ENCODE measurements at regions not wholly inside any gene's neighbourhood (a gene's known extent, or its start where the extent isn't known, plus 50 kb on each side); places are given as distances from the start of the nearest gene placed in this dataset.

DNA sequence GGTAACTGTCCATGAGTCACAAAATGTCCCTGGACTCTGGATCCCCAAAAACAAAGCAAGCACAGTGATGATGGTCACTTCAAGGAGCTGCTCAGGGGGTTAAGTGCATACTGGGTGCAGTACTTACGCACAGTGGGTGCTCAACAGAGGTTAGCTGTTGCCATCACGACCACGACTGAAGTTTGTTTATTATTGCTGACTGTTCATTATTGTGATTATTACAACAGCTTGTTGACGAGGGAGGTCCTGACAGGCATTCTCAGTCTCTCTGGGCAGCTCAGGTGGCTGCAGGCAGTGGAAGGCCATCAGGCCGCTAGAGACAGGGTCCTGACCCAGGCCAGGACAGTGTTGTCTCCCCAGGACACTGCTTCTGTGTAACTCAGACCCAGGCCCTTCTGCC lies 418.8 kb downstream of the SHANK2 start:
- Histone ChIP-seq H3K9me3 (ENCODE audit: low read depth, low read length) (no peaks in the 10 kb centered on the region), H3K4me2 (ENCODE audit: insufficient read depth, low read length) (no peak overlapping the region), H3K36me3 (ENCODE audit: insufficient read depth, low read length) (no peaks in the 10 kb centered on the region), H4K20me1 (ENCODE audit: insufficient read depth, low read length) (no peaks in the 10 kb centered on the region), H3K27me3 (ENCODE audit: insufficient read depth, low read length) (peaks cover 6% of the 10 kb centered on the region), H2AFZ (ENCODE audit: low read length) (no peak overlapping the region), H3K79me2 (ENCODE audit: insufficient read depth, low read length) (no peaks in the 10 kb centered on the region), H3K27ac (ENCODE audit: low read depth, low read length) (no peak overlapping the region), H3K4me1 (ENCODE audit: insufficient read depth, low read length) (no peaks in the 10 kb centered on the region), H3K4me3 (ENCODE audit: insufficient read depth, low read length) (no peak overlapping the region)
- no peak for DNase-seq (ENCODE audit: insufficient read length, low spot score, missing footprints)
- TF ChIP-seq, protein P1, sequence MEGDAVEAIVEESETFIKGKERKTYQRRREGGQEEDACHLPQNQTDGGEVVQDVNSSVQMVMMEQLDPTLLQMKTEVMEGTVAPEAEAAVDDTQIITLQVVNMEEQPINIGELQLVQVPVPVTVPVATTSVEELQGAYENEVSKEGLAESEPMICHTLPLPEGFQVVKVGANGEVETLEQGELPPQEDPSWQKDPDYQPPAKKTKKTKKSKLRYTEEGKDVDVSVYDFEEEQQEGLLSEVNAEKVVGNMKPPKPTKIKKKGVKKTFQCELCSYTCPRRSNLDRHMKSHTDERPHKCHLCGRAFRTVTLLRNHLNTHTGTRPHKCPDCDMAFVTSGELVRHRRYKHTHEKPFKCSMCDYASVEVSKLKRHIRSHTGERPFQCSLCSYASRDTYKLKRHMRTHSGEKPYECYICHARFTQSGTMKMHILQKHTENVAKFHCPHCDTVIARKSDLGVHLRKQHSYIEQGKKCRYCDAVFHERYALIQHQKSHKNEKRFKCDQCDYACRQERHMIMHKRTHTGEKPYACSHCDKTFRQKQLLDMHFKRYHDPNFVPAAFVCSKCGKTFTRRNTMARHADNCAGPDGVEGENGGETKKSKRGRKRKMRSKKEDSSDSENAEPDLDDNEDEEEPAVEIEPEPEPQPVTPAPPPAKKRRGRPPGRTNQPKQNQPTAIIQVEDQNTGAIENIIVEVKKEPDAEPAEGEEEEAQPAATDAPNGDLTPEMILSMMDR (IDR thresholded peaks at IDR 0.05; ENCODE audit: extremely low read depth, low read depth, low read length): no peak

- H3K79me2 ChIP-seq (ENCODE audit: insufficient read depth, low read length): no peaks in the 10 kb centered on the region
- H3K4me1 ChIP-seq (ENCODE audit: insufficient read depth, low read length): no peaks in the 10 kb centered on the region
- H3K27me3 ChIP-seq (ENCODE audit: insufficient read depth, low read length): peaks cover 6% of the 10 kb centered on the region
- no peak overlapping the region for H3K4me2 ChIP-seq (ENCODE audit: insufficient read depth, low read length)
- H4K20me1 ChIP-seq (ENCODE audit: insufficient read depth, low read length): no peaks in the 10 kb centered on the region
- H3K36me3 ChIP-seq (ENCODE audit: insufficient read depth, low read length): no peaks in the 10 kb centered on the region
- TF ChIP-seq, protein P1 (IDR thresholded peaks at IDR 0.05; ENCODE audit: extremely low read depth, low read depth, low read length): no peak
- no peak overlapping the region for H2AFZ ChIP-seq (ENCODE audit: low read length)
- peak; percentile 88 for DNase-seq (ENCODE audit: insufficient read length, low spot score, missing footprints)
- no peak overlapping the region for H3K4me3 ChIP-seq (ENCODE audit: insufficient read depth, low read length)
- H3K27ac ChIP-seq (ENCODE audit: low read depth, low read length): no peak overlapping the region
- no peaks in the 10 kb centered on the region for H3K9me3 ChIP-seq (ENCODE audit: low read depth, low read length)
Observed at GRCh38 chr11:70834277-70834940, 418.0 kb downstream of the SHANK2 start.

- no peaks in the 10 kb centered on the region for H4K20me1 ChIP-seq (ENCODE audit: insufficient read depth, low read length)
- no peak overlapping the region for H3K27ac ChIP-seq (ENCODE audit: low read depth, low read length)
- TF ChIP-seq, protein P1 (IDR thresholded peaks at IDR 0.05; ENCODE audit: extremely low read depth, low read depth, low read length): no peak
- H3K79me2 ChIP-seq (ENCODE audit: insufficient read depth, low read length): no peaks in the 10 kb centered on the region
- no peaks in the 10 kb centered on the region for H3K4me1 ChIP-seq (ENCODE audit: insufficient read depth, low read length)
- H3K27me3 ChIP-seq (ENCODE audit: insufficient read depth, low read length): peaks cover 6% of the 10 kb centered on the region
- peak; percentile 60 for DNase-seq (ENCODE audit: insufficient read length, low spot score, missing footprints)
- H3K4me3 ChIP-seq (ENCODE audit: insufficient read depth, low read length): no peak overlapping the region
- H3K4me2 ChIP-seq (ENCODE audit: insufficient read depth, low read length): no peak overlapping the region
- no peaks in the 10 kb centered on the region for H3K9me3 ChIP-seq (ENCODE audit: low read depth, low read length)
- H2AFZ ChIP-seq (ENCODE audit: low read length): no peak overlapping the region
- H3K36me3 ChIP-seq (ENCODE audit: insufficient read depth, low read length): no peaks in the 10 kb centered on the region
Observed at GRCh38 chr11:70834984-70835560, 417.3 kb downstream of the SHANK2 start.

- Histone ChIP-seq H3K4me3 (ENCODE audit: insufficient read depth, low read length) (no peak overlapping the region), H3K4me1 (ENCODE audit: insufficient read depth, low read length) (no peaks in the 10 kb centered on the region), H3K27me3 (ENCODE audit: insufficient read depth, low read length) (peaks cover 6% of the 10 kb centered on the region), H3K4me2 (ENCODE audit: insufficient read depth, low read length) (no peak overlapping the region), H3K9me3 (ENCODE audit: low read depth, low read length) (no peaks in the 10 kb centered on the region), H4K20me1 (ENCODE audit: insufficient read depth, low read length) (no peaks in the 10 kb centered on the region), H3K27ac (ENCODE audit: low read depth, low read length) (no peak overlapping the region), H3K36me3 (ENCODE audit: insufficient read depth, low read length) (no peaks in the 10 kb centered on the region), H2AFZ (ENCODE audit: low read length) (no peak overlapping the region), H3K79me2 (ENCODE audit: insufficient read depth, low read length) (no peaks in the 10 kb centered on the region)
- DNase-seq (ENCODE audit: insufficient read length, low spot score, missing footprints): peak; percentile 35
- TF ChIP-seq, protein P1 (IDR thresholded peaks at IDR 0.05; ENCODE audit: extremely low read depth, low read depth, low read length): no peak
Observed at GRCh38 chr11:70836071-70836470, 416.3 kb downstream of the SHANK2 start.

All from osteoblast (primary cell).